ENCODE measurements at regions not wholly inside any gene's neighbourhood (a gene's known extent, or its start where the extent isn't known, plus 50 kb on each side); places are given as distances from the start of the nearest gene placed in this dataset.
"Not testable (repeated sequence)": the region's sequence is repeated elsewhere in the genome, so short reads cannot be mapped to it uniquely, and the experiment has no call there.

DNA sequence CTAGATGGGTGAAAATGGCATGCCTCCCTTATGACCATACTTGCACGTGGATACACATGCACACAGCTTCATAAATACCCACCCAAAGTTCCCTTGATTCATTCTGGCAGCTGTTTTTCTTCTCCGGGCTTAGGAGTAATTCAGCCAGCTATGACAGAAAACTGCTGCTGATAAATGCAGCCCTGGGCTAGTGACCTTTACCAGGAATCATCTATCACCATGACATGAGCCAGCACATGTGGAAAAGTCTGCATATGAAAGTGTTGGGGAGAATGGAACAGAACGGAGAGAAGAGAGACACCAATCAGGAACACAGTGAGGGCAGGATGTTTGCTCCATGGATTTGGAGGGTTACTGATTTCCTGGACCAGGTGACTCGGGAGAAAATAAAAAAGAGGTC lies 706.3 kb downstream of the PDCD6IP start:
- DNase-seq (ENCODE audit: low read depth): no peak

DNA sequence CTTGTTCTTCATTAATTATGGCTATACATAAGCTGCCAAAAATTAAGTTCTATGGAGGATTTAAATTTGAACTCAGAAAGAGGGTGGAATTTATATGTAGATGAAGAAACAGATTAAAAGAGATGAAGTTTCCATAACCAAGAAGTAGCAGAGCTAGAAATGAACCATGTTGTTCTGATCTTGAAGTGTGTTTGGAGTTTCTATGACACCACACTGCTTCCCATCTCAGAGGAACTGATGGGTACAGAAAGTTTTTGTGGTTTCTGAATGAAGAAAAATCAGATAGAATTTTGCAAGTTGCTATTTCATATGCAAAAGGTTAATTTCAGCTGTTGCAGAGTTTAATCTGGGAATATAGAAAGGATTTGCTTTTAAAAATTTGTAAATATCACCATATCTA lies 710.3 kb downstream of the PDCD6IP start:
- no peak for DNase-seq (ENCODE audit: low read depth)

DNA sequence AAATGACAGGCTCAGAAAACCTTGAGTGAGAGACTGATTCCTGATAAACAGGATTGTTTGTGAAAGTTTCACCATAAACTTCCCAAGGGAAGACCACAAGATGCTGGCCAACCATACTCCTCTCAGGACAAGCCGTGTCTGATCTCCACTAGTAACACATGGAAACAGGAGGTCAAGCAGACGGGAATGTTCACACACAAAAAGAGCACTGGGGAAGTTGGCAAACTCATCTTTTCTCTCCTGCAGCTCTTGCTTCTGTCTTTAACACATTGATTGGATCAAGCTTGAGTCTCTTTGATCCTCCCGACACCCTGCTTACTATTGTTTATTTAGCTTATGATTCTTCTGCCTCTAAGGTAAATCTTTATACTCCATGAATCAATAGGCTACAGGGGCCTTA lies 713.5 kb downstream of the PDCD6IP start:
- DNase-seq (ENCODE audit: low read depth): no peak

DNA sequence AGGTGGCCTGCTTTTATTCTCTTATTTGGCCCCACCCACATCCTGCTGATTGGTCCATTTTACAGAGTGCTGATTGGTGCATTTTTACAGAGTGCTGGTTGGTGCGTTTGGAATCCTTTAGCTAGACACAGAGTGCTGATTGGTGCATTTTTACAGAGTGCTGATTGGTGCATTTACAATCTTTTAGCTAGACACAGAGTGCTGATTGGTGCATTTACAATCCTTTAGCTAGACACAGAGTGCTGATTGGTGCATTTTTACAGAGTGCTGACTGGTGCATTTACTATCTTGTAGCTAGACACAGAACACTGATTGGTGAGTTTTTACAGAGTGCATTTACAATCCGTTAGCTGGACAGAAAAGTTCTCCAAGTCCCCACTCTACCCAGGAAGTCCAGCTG lies 720.6 kb downstream of the PDCD6IP start:
- DNase-seq (ENCODE audit: low read depth): not testable (repeated sequence)

DNA sequence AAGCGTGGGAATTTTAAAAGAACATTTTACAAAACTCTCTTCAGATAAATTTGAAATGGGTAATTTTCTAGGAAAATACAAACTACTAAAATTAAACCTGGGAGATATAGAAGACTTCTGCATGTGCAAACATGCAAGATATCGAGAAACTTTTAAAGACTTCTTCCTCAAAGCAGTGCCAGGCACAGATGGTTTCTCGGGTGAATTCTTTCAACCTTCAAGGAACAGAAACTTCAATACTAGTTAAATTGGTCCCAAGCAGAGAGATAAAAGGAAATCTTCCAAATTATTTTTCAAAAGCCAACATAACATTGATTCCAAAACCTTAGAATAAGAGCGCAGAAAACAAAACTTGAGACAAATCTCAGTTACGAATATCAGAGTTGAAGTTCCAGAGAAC lies 732.7 kb downstream of the PDCD6IP start:
- no peak for DNase-seq (ENCODE audit: low read depth)

DNA sequence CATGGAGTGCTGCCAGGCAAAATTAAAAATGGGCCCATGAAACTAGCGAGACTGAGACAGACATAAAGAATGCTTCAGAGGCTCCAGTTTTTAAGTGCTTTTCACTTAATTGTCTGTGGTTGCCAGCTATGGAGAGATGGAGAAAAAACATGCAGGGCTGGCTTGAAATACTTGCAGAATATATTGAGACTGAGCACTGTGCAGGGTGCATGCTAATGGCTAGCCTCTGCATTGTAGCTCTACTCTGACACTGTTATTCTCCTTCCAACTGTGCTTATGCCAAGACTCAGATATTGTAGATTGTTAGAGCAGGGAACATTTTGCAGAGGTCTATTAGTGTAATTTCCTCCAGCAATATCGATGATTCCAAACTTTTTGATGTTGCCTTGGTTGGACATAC lies 735.0 kb downstream of the PDCD6IP start:
- no peak for DNase-seq (ENCODE audit: low read depth)

DNA sequence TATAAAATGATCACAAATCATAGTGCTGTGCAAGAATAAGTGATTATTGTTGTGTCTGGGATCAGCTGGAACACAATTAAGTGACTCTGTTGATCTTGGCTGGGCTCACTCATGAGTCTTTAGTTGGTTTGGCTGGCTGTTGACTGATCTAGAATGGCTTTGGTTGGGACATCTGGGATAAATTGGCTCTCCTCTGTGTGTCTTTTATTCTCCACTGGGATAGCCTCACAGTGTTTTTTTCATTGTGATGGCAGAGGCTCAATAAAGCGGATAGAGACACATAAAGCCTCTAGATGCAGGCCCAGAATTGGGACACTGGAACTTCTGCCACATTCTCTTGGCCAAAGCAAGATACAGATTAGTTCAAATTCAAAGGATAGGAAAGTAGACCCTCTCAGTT lies 735.6 kb downstream of the PDCD6IP start:
- no peak for DNase-seq (ENCODE audit: low read depth)

DNA sequence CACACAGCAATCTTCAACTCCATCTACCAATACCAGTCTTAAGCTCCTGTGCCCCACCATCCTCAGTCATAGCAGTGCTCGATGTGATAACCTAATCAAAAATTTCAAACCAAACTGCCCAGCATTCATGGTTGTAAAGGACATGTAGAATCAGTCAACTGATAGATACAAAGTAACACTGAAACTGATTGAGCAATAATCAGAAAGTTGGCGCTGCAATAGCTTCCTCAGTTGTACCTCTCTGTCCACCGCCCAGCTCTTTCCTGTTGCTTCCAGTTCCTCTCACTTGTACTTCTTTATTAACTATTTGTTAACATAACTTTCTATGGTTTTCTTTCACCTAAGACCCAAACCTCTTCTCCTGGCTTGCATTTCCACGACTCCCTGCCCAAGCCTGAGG lies 745.7 kb downstream of the PDCD6IP start:
- no peak for DNase-seq (ENCODE audit: low read depth)

DNA sequence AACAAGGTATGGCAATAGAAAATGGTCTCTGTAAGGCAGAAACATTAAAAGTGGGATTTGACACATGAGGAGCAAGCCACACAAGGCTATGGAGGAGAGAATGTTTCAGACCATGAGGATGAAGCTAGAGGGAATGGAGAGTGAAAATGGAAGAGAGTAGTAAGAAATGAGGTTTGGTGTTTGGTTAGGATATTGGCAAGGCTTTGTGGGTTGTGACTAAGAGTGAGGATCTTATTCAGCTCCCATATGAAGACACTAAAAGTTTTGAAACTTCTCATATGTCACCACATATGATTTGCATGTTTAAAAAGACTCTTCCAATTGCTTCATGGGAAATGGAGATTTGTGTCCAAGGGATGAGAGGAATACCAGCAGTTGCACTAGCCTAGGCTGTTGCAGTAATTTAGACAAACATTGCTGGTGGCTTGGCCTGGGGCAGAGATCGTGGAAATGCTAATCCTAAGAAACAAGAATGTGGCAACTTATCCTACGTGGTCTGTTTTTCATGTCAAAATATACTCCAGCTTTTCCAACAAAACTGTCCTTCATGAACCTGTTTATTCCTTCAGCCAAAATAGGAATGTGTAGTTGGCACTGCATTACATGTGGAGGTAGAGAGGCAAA lies 749.0 kb downstream of the PDCD6IP start:
- no peak for DNase-seq (ENCODE audit: low read depth)

DNA sequence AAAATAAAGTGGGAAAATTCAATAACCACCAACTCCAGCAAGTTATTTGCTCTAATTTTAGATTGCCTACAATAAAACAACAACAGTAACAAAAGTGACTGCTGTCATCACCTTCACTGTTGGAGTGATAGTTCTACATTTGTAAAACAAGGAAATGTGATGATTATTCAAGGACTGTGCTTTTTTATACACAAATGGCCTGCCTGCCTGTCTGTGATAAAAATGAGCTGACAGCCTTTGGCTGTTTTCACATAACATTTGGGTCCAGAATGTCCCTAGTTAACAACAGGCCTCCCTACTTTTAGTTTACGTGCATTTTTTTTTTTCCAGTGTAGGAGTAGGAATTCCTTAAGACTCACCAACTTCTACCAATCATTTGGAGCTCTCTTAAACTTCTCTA lies 768.8 kb downstream of the PDCD6IP start:
- no peak for DNase-seq (ENCODE audit: low read depth)

DNA sequence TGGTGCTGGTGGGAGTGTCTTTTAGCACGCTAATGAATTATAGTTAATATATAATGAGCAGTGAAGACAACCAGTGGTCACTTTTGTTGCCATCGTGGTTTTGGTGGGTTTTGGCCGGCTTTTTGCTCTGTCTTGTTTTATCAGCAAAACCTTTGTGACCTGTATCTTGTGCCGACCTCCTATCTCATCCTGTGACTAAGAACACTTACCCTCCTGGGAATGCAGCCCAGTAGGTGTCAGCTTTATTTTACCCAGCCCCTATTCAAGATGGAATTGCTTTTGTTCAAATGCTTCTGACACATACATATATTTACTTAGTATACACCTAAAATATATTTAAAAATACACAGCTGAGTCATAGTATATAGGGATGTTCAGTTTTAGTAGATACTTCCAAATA lies 770.3 kb downstream of the PDCD6IP start:
- no peak for DNase-seq (ENCODE audit: low read depth)

DNA sequence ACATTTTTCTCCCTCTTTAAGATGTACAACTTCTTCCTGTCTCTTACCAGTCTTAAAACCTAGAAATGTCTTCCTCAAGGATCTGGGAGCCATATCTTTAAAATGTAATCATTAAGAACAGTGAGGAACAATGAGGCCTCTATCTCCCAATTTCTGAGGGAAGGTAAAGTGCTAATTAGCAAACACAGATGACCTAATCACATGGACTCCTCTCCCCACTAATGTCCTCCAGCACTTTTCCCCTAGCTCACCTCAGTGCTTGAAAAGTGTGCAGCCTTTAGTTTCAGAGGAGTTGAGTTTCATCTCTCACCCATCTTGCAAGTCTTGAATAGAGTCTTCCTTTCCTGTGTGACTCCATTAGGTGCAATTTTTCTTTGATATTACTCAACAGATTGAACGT lies 771.0 kb downstream of the PDCD6IP start:
- DNase-seq (ENCODE audit: low read depth): no peak

DNA sequence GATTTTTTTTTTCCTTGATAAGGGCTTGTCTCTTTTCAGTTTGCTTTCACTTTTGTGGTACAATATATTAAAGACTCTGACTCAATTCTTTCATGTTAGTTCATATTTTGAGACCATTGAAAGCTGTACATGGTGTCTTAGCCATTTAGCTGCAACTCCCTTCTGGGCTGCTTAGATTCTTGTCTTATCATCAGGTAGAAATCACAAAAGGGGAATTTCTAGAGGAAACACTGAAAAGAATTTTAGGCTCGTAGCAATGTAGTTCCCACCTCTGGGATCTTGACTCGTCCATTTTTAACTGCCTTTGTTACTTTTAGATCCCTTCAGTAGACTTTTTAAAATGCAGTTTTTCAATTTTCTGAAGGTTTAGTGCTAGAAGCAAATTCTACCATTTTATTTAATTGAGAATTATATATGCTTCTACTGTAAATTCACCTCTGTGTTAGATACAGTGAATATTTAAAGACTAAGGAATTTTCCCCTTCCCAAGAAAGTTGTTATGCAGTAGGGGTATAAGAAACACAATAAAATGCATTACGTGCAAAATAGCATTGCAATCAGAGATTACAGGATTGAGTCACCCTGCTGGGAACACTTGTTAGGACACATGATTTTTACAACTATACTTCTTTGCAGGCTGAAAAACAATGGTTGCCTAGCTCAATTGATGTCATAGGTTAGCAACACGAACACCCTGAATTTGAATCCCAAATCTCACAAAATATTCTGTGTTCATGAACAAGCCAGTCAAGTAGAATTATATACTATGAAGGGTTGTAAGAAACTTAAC lies 772.7 kb downstream of the PDCD6IP start:
- DNase-seq (ENCODE audit: low read depth): no peak

DNA sequence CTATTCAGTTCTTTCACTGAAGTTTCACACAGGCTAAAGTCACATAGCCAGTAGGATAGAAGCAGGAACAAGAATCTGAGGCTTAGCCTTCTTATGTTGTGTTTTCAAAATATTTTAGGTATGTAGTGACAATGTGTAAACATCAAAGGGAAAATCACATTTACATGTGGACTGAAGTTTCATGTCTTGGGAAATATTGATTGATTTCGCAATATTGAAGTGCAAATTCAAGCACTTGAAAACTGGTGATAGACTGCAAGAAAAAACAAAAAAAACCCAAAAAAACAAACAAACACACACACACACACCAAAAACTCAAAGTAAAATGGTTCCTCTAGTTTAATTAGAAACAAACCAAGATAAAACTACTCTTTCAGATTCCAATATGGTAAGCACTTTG lies 773.3 kb downstream of the PDCD6IP start:
- no peak for DNase-seq (ENCODE audit: low read depth)

DNA sequence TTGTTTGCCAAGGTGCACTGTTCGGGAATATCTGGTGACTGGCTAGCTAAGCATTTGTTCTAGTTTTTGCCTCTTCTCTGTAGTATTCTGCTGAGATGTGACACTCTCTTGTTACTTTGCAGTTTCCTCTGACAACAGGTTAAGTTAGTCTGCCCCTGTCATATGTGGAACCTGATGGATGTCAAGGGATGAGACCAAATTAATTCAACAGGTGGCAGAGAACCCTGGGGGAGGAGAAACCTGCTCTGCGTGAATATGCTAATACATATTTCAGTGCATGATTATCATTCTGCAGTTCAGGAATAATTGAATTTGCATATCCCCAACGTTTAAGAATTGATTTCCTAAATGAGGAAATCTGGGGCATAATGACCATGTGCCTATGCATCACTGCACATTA lies 777.3 kb downstream of the PDCD6IP start:
- no peak for DNase-seq (ENCODE audit: low read depth)

DNA sequence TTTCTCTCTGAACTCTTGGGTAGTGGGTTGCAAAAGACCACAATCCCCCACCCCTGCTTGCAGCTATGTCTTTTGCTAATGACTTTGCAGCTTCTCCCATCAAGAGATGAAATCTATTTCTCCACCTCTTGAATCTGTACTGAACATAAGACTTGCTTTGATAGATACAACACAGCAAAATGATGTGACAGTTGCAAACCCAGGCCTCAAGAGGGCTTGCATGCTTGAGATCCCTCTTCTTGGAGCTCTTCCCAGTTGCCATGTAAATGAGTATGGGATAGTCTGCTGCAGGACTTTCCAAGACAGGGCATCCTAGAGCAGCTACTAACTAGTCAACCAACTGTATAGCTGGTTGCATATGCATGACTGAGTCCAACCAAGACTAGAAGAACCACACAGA lies 783.6 kb downstream of the PDCD6IP start:
- DNase-seq (ENCODE audit: low read depth): no peak

DNA sequence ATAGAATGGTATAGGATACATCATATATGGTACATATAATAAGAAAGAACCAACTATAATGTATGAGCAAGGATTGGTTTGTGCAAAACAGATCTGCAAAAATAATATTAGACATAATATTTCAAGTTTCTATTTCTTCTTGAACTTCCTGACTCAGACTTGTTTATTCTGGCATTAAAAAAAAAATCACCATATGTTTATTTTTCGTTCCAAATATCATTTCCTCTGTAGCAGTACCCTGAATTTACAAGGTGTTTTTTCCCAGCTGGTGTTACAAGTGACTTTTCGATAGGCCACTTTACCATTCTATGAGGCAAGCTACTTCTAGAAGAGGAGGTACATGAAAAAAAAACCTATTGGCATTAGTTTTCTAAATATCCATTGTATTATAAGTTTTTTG lies 785.0 kb downstream of the PDCD6IP start:
- DNase-seq (ENCODE audit: low read depth): no peak

DNA sequence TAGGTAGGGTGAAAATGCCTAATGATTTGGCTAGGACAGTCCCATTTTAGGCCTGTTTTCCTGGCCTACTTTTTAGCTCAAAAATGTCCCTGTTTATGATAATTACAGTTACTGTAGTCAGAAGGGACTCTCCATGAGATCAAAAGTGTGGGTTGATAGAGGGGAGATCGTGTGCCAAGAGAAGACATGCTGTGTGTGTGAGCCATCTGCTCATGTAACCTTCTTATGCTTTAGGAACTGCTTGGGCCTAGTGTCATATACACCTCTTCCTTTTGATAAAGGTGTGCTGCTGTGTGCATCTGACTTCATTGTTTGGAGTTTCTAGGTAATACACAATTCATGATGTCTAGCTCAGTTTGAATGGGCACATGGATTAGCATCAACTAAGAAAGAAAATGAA lies 786.5 kb downstream of the PDCD6IP start:
- DNase-seq (ENCODE audit: low read depth): no peak

DNA sequence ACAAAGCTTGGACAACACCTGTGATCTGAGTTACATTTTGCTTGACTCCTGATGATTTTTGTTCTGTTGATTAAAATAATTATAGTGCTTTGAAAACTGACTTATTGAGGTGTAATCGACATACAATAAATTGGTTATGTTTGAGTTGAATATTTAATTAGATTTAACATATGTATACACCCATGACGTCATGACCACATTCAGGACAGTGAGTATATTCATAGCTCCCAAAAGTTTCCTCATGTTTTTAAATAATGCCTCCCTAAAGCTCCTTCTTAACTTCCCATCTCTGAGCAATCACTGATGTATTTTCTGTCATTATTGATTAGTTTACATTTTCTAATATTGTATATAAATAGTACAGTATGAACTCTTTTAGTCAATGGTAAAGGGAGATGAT lies 801.2 kb downstream of the PDCD6IP start:
- no peak for DNase-seq (ENCODE audit: low read depth)

DNA sequence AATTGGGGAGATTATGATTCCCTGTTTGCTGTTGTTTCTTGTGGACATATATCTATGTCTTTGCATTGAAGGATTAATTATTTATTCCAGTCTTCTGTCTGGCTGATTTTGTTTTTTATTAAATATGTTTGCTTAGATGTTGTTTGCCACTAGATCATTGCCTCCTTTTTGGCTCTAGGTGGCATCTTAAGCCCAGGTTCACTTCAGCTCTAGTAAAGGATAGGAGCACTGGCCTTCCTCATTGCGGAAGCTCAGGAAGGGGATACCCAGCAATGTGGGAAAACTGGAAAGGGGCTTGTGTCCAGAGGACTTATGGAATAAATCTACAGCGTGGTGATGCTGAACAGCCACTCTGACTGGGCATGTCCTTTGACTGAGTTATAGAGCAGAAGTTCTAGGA lies 821.6 kb downstream of the PDCD6IP start:
- no peak for DNase-seq (ENCODE audit: low read depth)

DNA sequence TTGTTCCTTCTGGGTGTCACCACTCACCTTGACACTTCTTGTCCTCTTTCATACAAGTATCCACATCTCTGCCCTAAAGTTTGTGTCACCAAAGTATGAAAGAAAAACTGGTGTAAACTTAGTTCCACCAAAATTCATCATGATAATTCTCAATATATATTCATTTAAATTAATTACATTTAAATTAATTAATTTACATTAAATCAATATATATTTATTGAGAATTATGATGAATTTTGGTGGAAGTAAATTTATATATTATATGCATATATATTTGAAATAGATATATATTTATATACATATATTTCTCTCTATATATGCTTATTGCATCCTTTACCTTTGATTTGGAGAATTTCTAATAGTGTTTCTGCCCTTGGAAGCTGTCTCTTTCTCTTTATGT lies 828.3 kb downstream of the PDCD6IP start:
- no peak for DNase-seq (ENCODE audit: low read depth)

DNA sequence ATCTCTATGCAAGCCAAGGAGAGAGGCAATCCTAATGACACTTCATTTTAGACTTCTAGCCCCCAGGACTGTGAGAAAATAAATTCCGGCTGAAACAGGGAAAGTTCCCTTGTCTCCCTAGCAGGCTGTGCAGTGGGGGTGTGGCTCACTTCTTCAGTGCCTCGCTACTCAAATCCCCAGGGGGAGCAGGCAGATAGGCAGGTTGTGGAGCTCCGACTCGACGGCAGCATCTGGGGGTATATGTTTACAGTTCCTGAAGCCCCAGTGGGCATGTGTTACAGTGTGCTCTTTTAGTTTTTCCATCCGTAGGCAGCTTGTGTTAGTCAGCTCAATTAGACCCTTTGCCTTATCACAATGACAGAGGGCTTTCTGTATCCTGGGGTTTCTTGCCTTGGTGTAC lies 836.5 kb downstream of the PDCD6IP start:
- no peak for DNase-seq (ENCODE audit: low read depth)

DNA sequence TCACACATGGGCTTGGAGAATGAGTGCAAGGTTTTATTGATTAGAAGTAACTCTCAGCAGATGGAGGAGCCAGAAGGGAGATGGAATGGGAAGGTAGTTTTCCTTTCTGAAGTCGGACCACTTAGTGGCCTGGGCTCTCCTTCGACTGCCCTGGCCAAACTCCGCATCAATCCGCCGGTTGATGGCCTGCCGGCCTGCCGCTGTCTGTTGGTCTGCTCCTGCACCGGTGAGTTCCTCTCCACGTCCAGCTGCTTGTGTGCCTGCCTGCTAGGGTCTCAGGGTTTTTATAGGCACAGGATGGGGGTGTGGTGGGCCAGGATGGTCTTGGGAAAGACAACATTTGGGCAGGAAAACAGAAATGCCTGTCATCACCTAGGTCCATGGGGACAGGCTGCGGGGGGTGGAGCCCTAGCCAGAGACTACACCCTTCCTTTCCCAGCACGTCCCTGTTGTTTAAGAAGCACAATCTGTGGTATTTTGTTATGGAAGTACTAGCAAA lies 837.0 kb downstream of the PDCD6IP start:
- no peak for DNase-seq (ENCODE audit: low read depth)

DNA sequence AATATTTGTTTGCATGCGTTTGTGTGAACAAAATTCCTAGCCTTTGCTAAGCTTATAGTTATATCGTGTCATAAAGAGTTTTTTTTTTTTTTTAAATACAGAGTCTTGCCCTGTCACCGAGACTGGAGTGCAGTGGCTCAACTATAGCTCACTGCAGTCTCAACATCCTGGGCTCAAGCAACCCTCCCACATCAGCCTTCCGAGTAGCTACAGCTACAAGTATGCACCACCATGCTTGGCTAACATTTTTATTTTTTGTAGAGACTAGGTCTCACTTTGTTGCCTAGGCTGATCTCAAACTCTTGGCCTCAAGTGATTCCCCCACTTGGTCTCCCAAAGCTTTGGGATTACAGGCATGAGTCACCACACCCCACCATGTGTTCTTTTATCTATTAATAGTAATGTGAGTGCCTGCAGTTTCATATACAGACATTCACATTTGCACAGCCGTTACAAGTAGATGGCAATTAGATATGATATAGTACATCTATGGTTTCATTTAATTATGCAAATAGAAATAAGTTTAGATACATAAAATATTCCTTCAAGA lies 848.6 kb downstream of the PDCD6IP start:
- DNase-seq (ENCODE audit: low read depth): no peak
